Muscle of leg (tissue), 3 donors: ENCODE measurements at regions not wholly inside any gene's neighbourhood (a gene's known extent, or its start where the extent isn't known, plus 50 kb on each side); places are given as distances from the start of the nearest gene placed in this dataset.
"Not testable (repeated sequence)": the region's sequence is repeated elsewhere in the genome, so short reads cannot be mapped to it uniquely, and the experiment has no call there.

ENCODE experiments used
- DNase-seq: peaks from one replicate; pipeline ENCODE4 v3.0.0; 2013
- H3K27ac ChIP-seq: one replicate; pipeline ENCODE4 v1.5.1; 2013; ENCODE audit warnings: mild to moderate bottlenecking, low read length, control low read depth
- H3K27me3 ChIP-seq: one replicate; pipeline ENCODE4 v1.6.1; 2013; ENCODE audit warnings: low read length; ENCODE audit not compliant: control insufficient read depth, insufficient read depth
- H3K36me3 ChIP-seq: one replicate; pipeline ENCODE4 v1.6.1; 2013; ENCODE audit warnings: low read length; ENCODE audit not compliant: control insufficient read depth, insufficient read depth
- H3K4me1 ChIP-seq: one replicate; pipeline ENCODE4 v1.6.1; 2013; ENCODE audit warnings: low read length; ENCODE audit not compliant: control insufficient read depth, insufficient read depth
- H3K4me3 ChIP-seq: one replicate; pipeline ENCODE4 v1.5.1; 2013; ENCODE audit warnings: low read length, control low read depth
- H3K9me3 ChIP-seq: replicated peaks from 2 replicates; pipeline ENCODE4 v1.6.1; 2013; ENCODE audit warnings: low read depth, low read length; ENCODE audit not compliant: control insufficient read depth
- WGBS: methylation state at CpG from one replicate; pipeline ENCODE4 v1.1.5; 2013; ENCODE audit warnings: missing lambda C conversion rate; ENCODE audit not compliant: insufficient coverage; 5-methylcytosine and 5-hydroxymethylcytosine counted together

GRCh38 chr17:20633268-20634059 lies 53.9 kb downstream of the CDRT15L2 start:
- H3K4me3 ChIP-seq, DNase-seq, H3K36me3 ChIP-seq, H3K4me1 ChIP-seq, H3K27me3 ChIP-seq, H3K27ac ChIP-seq, H3K9me3 ChIP-seq: not testable (repeated sequence)
- WGBS: 94% methylated on average over 16 of the region's 33 CpGs

- not testable (repeated sequence) for H3K27ac ChIP-seq, H3K9me3 ChIP-seq, H3K4me1 ChIP-seq, H3K27me3 ChIP-seq, H3K4me3 ChIP-seq, H3K36me3 ChIP-seq, DNase-seq
- no CpG with 5 or more reads among the region's 7 CpGs for WGBS
Measured at GRCh38 chr17:20640147-20640546, 60.6 kb downstream of the CDRT15L2 start.

DNA sequence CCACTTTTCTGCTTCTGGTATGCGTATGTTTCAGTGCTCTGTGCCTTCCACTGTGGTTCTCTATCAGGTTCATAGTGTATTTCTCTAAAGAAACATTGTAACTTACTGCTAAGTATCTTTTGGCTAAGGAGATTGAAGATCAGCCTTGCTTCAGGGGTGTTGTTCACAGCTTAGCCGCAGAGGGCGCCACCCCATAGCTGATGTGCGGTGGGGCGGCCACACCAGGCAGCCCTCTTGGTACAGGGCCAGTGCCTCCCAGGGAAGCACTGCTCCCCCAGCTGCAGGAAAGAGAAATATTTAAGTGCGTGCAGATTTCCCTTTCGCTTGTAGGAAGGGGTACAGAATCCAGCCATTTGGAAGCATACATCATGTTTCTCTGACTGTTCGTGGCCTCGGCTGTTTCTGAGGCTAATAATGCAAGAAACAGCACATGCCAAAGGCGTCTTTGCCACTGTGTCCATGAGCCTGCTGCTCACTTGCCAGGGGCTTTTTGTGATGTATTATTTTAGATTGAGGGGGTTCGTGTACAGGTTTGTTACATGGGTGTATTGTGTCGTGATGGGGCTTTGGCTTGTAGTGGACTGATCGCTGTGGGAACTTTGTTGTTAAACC lies 67.2 kb downstream of the CDRT15L2 start:
- H3K4me1 ChIP-seq, H3K27me3 ChIP-seq, H3K4me3 ChIP-seq, H3K9me3 ChIP-seq, H3K36me3 ChIP-seq, H3K27ac ChIP-seq: not testable (repeated sequence)
- WGBS: 62% methylated on average over 5 of the region's 13 CpGs
- peak; percentile 16 for DNase-seq

DNA sequence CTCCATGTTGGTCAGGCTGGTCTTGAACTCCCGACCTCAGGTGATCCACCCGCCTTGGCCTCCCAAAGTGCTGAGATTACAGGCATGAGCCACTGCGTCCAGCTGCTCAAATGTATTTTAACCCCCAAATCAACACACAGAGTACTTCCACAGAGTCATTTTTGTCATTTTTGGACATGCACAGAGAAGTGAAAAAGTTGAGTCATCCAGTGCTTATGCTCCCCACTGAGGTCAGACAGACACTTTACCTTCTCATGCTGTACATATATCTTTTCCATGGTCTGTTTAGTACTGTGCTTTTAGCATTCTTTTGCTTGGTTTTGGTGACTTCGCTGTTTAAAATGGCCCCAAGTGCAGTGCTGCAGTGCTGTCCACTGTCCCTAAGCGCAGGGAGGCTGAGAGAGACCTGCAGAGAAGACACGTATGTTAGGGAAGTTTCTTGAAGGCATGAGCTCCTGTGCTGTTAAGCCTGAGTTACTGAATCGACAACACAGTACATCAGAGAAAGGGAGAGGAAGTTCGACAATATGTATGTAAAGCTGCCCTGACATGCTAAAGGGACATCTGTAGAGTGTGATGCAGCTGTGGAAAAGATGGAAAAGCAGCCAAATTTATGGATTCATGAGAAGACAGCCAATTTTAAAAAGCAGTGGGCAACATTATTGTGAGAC lies 69.7 kb downstream of the CDRT15L2 start:
- not testable (repeated sequence) for DNase-seq, H3K9me3 ChIP-seq, H3K27me3 ChIP-seq, H3K4me1 ChIP-seq, H3K36me3 ChIP-seq, H3K4me3 ChIP-seq, H3K27ac ChIP-seq
- WGBS: 46% methylated on average over 7 of the region's 8 CpGs

DNA sequence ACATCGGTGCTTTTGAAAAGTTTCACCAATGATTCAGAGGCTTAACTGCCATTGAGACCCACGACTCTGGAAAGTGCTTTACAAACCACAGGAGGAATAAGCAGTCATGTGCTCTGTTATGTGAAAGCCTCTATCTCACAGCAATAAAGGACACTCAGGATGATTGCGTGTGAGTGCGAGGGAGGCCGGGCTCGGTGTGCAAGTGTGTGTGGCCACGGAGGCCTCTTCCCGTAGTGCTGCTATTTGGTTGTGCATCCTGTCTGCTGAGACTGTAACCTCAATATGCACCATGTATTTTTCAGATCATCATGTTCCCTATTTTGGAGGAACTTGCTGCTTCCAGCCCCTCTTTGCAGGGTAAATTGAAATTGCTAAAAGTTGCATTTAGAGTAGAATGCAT lies 71.5 kb downstream of the CDRT15L2 start:
- not testable (repeated sequence) for H3K4me3 ChIP-seq, H3K27ac ChIP-seq, H3K4me1 ChIP-seq, H3K9me3 ChIP-seq, DNase-seq, H3K27me3 ChIP-seq, H3K36me3 ChIP-seq
- no CpG with 5 or more reads among the region's 8 CpGs for WGBS

DNA sequence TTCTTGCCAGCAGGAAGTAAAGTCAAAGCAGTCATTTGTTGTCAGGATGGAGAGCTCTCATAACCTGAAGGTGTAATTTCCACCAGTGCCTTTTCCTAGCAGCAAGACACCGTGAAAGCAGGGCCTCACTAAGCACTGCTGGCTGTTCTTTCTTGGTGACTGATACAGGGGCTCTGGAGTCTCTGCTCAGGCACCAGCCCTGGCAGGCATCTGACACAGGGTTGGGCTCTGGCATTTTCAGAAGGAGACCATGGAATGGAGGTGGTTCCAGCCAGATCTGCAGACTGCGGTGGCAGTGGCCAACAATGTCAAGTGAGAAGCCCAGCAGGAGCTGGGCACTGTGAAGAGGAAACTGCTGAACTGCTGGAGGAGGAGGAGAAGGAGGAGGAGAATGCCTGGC lies 72.2 kb downstream of the CDRT15L2 start:
- H3K36me3 ChIP-seq, DNase-seq, H3K4me1 ChIP-seq, H3K4me3 ChIP-seq, H3K9me3 ChIP-seq, H3K27ac ChIP-seq, H3K27me3 ChIP-seq: not testable (repeated sequence)
- WGBS: 63% methylated on average over 1 of the region's 2 CpGs

- not testable (repeated sequence) for DNase-seq, H3K27me3 ChIP-seq, H3K4me1 ChIP-seq, H3K36me3 ChIP-seq, H3K9me3 ChIP-seq, H3K4me3 ChIP-seq, H3K27ac ChIP-seq
- no CpG with 5 or more reads among the region's 5 CpGs for WGBS
Measured at GRCh38 chr17:20653391-20653790, 73.9 kb downstream of the CDRT15L2 start.

- not testable (repeated sequence) for DNase-seq, H3K27ac ChIP-seq, H3K9me3 ChIP-seq, H3K27me3 ChIP-seq, H3K36me3 ChIP-seq, H3K4me1 ChIP-seq, H3K4me3 ChIP-seq
- WGBS: 20% methylated on average over 1 of the region's 4 CpGs
Measured at GRCh38 chr17:20654114-20654513, 74.6 kb downstream of the CDRT15L2 start.

DNA sequence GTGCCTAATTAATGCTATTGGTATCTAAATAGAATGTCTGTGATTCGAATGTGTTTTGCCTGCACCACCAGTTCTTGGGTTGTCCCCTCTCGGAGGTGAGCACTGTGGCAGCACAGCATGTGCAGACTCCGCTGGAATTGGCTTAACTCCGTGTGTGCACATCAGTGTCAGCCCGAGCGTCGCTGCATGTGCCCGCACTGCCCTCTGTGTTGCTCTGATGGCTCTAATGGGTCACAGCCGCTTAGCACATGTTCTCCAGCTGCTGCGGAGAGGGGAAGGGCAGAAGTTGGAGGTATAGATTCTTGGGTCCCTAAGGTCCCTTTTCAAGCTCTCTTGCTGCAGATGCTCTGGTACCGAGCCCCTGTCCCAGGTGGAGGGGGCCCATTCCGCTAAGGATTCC lies 75.1 kb downstream of the CDRT15L2 start:
- not testable (repeated sequence) for DNase-seq, H3K36me3 ChIP-seq, H3K27ac ChIP-seq, H3K4me3 ChIP-seq, H3K9me3 ChIP-seq, H3K27me3 ChIP-seq, H3K4me1 ChIP-seq
- 24% methylated on average over 4 of the region's 12 CpGs for WGBS

- H3K36me3 ChIP-seq, H3K27me3 ChIP-seq, H3K4me1 ChIP-seq, H3K4me3 ChIP-seq, H3K9me3 ChIP-seq, H3K27ac ChIP-seq: not testable (repeated sequence)
- DNase-seq: peak; percentile 4
- no CpG with 5 or more reads among the region's 6 CpGs for WGBS
Measured at GRCh38 chr17:20665103-20665955, 85.8 kb downstream of the CDRT15L2 start.
